Common myeloid progenitor, CD34-positive (primary cell): ENCODE measurements at regions not wholly inside any gene's neighbourhood (a gene's known extent, or its start where the extent isn't known, plus 50 kb on each side); places are given as distances from the start of the nearest gene placed in this dataset.
"Not testable (repeated sequence)": the region's sequence is repeated elsewhere in the genome, so short reads cannot be mapped to it uniquely, and the experiment has no call there.

ENCODE experiments used
- CTCF ChIA-PET: fragments of 350-600 bp; sonication (Branson Sonifier 250); formaldehyde crosslinking; loops from one replicate; lab custom pipeline; 2021; ENCODE audit warnings: antibody characterized with exemption; lab: Charles Lee
- POLR2A ChIA-PET: fragments of 350-600 bp; sonication (Branson Sonifier 250); formaldehyde crosslinking; loops from one replicate; lab custom pipeline; 2021; ENCODE audit warnings: antibody characterized with exemption; lab: Charles Lee
- DNase-seq, 3 donors: peaks; one replicate each; pipeline versions ENCODE4 v3.0.0 to v3.0.0-alpha.2; 2013
- H3K27ac ChIP-seq, 2 experiments: 1 replicate in 1 of 2; 2 replicates in 1 of 2; pipeline ENCODE4 v1.7.0; 2013; ENCODE audit warnings: inconsistent platforms in 2 of 2, low read length in 2 of 2, mild to moderate bottlenecking in 2 of 2, low read depth in 1 of 2, moderate library complexity in 1 of 2; ENCODE audit not compliant: severe bottlenecking in 2 of 2, insufficient read depth in 1 of 2, poor library complexity in 1 of 2
- H3K27me3 ChIP-seq, 5 experiments: replicated peaks in 2 of 5; 1 replicate in 3 of 5; 2 replicates in 2 of 5; pipeline versions ENCODE4 v1.6.1 to v1.7.0; 2013; ENCODE audit warnings: low read length in 4 of 5, mild to moderate bottlenecking in 2 of 5, moderate library complexity in 2 of 5, inconsistent platforms in 1 of 5; ENCODE audit not compliant: insufficient read depth in 5 of 5, control insufficient read depth in 4 of 5
- H3K36me3 ChIP-seq, 4 experiments: 1 replicate in 2 of 4; 2 replicates in 2 of 4; pipeline versions ENCODE4 v1.6.1 to v1.7.0; 2013; ENCODE audit warnings: low read length in 3 of 4, control low read depth in 1 of 4, mild to moderate bottlenecking in 1 of 4; ENCODE audit not compliant: control insufficient read depth in 4 of 4, insufficient read depth in 4 of 4
- H3K4me1 ChIP-seq, 4 experiments: 1 replicate in 3 of 4; 2 replicates in 1 of 4; pipeline versions ENCODE4 v1.6.1 to v1.7.1; 2013; ENCODE audit warnings: low read length in 3 of 4, mild to moderate bottlenecking in 3 of 4, control low read depth in 1 of 4, inconsistent platforms in 1 of 4, moderate library complexity in 1 of 4; ENCODE audit not compliant: control insufficient read depth in 4 of 4, insufficient read depth in 4 of 4; ENCODE audit errors: control extremely low read depth in 1 of 4
- H3K4me3 ChIP-seq, 7 experiments: 1 replicate in 4 of 7; 2 replicates in 3 of 7; pipeline versions ENCODE4 v1.5.1 to v1.7.0; 2013; ENCODE audit warnings: mild to moderate bottlenecking in 7 of 7, low read length in 6 of 7, moderate library complexity in 6 of 7, inconsistent platforms in 2 of 7, low read depth in 2 of 7, control low read depth in 1 of 7; ENCODE audit not compliant: insufficient read depth in 4 of 7, control insufficient read depth in 1 of 7; ENCODE audit errors: extremely low read depth in 1 of 7
- H3K9me3 ChIP-seq, 5 experiments: 1 replicate in 4 of 5; 2 replicates in 1 of 5; pipeline versions ENCODE4 v1.6.1 to v1.7.1; 2013; ENCODE audit warnings: low read length in 4 of 5, mild to moderate bottlenecking in 2 of 5, inconsistent platforms in 1 of 5, low read depth in 1 of 5, moderate library complexity in 1 of 5; ENCODE audit not compliant: control insufficient read depth in 4 of 5, insufficient read depth in 2 of 5; ENCODE audit errors: control extremely low read depth in 1 of 5
- WGBS: methylation state at CpG from one replicate; pipeline ENCODE4 v1.1.5; 2013; ENCODE audit not compliant: insufficient coverage; 5-methylcytosine and 5-hydroxymethylcytosine counted together

GRCh38 chrX:115357326-115358120 is 68.0 kb downstream of the LUZP4 start:
- DNase-seq = no peak
- H3K27me3 ChIP-seq = peaks cover 0 to 4% (median 0%) of the 10 kb centered on the region in 5 experiments
- no CpG with 5 or more reads among the region's 3 CpGs for WGBS
- ChIA-PET CTCF (no interaction called here), POLR2A (no interaction called here)
- H3K4me1 ChIP-seq = peaks cover 0 to 3% (median 1%) of the 10 kb centered on the region in 4 experiments
- no peak overlapping the region for H3K27ac ChIP-seq
- no peaks in the 10 kb centered on the region for H3K9me3 ChIP-seq
- H3K36me3 ChIP-seq = no peaks in the 10 kb centered on the region
- H3K4me3 ChIP-seq = no peak overlapping the region

DNA sequence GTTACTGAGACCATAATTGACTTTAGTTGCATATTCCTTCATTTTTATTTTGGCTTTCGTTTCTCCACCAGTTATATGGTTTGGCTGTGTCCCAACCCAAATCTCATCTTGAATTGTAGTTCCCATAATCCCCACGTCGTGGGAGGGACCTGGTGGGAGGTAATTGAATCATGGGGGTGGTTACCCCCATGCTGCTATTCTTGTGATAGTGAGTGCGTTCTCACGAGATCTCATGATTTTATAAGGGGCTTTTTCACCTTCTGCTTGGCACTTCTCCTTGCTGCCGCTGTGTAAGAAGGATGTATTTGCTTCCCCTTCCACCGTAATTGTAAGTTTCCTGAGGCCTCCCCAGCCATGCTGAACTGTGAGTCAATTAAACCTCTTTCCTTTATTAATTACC is 70.0 kb downstream of the LUZP4 start:
- CTCF ChIA-PET, H3K27me3 ChIP-seq, H3K27ac ChIP-seq, POLR2A ChIA-PET, H3K9me3 ChIP-seq, H3K4me1 ChIP-seq, H3K36me3 ChIP-seq, H3K4me3 ChIP-seq: not testable (repeated sequence)
- WGBS = 20% methylated on average over 1 of the region's 7 CpGs
- DNase-seq = peak in 2 of 3 donors; percentile 51 to 60

- no peak overlapping the region for H3K4me3 ChIP-seq
- H3K4me1 ChIP-seq = peaks cover 0 to 9% (median 3%) of the 10 kb centered on the region in 4 experiments
- H3K36me3 ChIP-seq = no peaks in the 10 kb centered on the region
- POLR2A ChIA-PET = no interaction called here
- H3K9me3 ChIP-seq = no peaks in the 10 kb centered on the region
- no peak overlapping the region for H3K27ac ChIP-seq
- H3K27me3 ChIP-seq = peaks cover 0 to 4% (median 0%) of the 10 kb centered on the region in 5 experiments
- WGBS = 93% methylated on average over 2 of the region's 2 CpGs
- CTCF ChIA-PET = no interaction called here
- no peak for DNase-seq
These were observed 70.8 kb downstream of the LUZP4 start for GRCh38 chrX:115360220-115360781.

GRCh38 chrX:115362334-115363095 is 73.0 kb downstream of the LUZP4 start:
- ChIA-PET POLR2A (interaction anchor here (0.6 to 1.7 kb wide), 2 partner anchors 200 to 380 kb away, joined by 3 to 5 read pairs; no protein-coding TSS in a partner anchor), CTCF (interaction anchor here (1.1 to 1.5 kb wide), 3 partner anchors 12 to 197 kb away, joined by 4 to 7 read pairs (median 4); no protein-coding TSS in a partner anchor)
- Histone ChIP-seq H3K4me3 (peak overlapping the region in 3 of 7 experiments; percentile 3 to 55 (median 28)), H3K36me3 (no peaks in the 10 kb centered on the region), H3K9me3 (no peaks in the 10 kb centered on the region), H3K27ac (no peak overlapping the region), H3K4me1 (peaks cover 0 to 9% (median 3%) of the 10 kb centered on the region in 4 experiments), H3K27me3 (peaks cover 0 to 6% (median 0%) of the 10 kb centered on the region in 5 experiments)
- peak; percentile 79 to 93 (median 92) for DNase-seq
- WGBS = 69% methylated on average over 11 of the region's 18 CpGs

GRCh38 chrX:115363372-115363771 is 73.9 kb downstream of the LUZP4 start:
- CTCF ChIA-PET = interaction anchor here (0.7 to 1.4 kb wide), 3 partner anchors 11 to 21 kb away, joined by 3 to 7 read pairs (median 3); no protein-coding TSS in a partner anchor
- POLR2A ChIA-PET = interaction anchor here (1.7 kb wide), 1 partner anchor 199 kb away, joined by 5 read pairs; no protein-coding TSS in a partner anchor
- peaks cover 0 to 9% (median 3%) of the 10 kb centered on the region in 4 experiments for H3K4me1 ChIP-seq
- DNase-seq = no peak
- H3K27me3 ChIP-seq = peaks cover 0 to 6% (median 0%) of the 10 kb centered on the region in 5 experiments
- no peak overlapping the region for H3K27ac ChIP-seq
- no peaks in the 10 kb centered on the region for H3K9me3 ChIP-seq
- 78% methylated on average over 1 of the region's 2 CpGs for WGBS
- H3K4me3 ChIP-seq = no peak overlapping the region
- no peaks in the 10 kb centered on the region for H3K36me3 ChIP-seq

GRCh38 chrX:115363897-115364296 is 74.4 kb downstream of the LUZP4 start:
- H3K4me1 ChIP-seq = peaks cover 0 to 9% (median 3%) of the 10 kb centered on the region in 4 experiments
- POLR2A ChIA-PET = no interaction called here
- WGBS = 100% methylated on average over 2 of the region's 2 CpGs
- H3K9me3 ChIP-seq = no peaks in the 10 kb centered on the region
- no peak overlapping the region for H3K27ac ChIP-seq
- no peak overlapping the region for H3K4me3 ChIP-seq
- CTCF ChIA-PET = interaction anchor here (0.7 to 1.4 kb wide), 3 partner anchors 11 to 22 kb away, joined by 3 to 7 read pairs (median 3); no protein-coding TSS in a partner anchor
- no peaks in the 10 kb centered on the region for H3K36me3 ChIP-seq
- peaks cover 0 to 9% (median 0%) of the 10 kb centered on the region in 5 experiments for H3K27me3 ChIP-seq
- DNase-seq = no peak
